Left lung (tissue), 4 donors: ENCODE measurements at regions not wholly inside any gene's neighbourhood (a gene's known extent, or its start where the extent isn't known, plus 50 kb on each side); places are given as distances from the start of the nearest gene placed in this dataset.
"Not testable (repeated sequence)": the region's sequence is repeated elsewhere in the genome, so short reads cannot be mapped to it uniquely, and the experiment has no call there.

Experiments used
- ATAC-seq: fragments of 200-7000 bp; cut with Tn5 transposase; one replicate; pipeline ENCODE4 v1.9.1; 2020; ENCODE audit warnings: moderate library complexity
- DNase-seq, 4 donors: peaks; one replicate each; pipeline ENCODE4 v3.0.0-alpha.2; 2013 to 2020
- H3K27ac ChIP-seq, 2 donors: fragments of 200-600 bp; sonication (generic) in 1 of 2; one replicate each; pipeline versions ENCODE4 v1.5.0 to v1.8.0; 2020 to 2021
- H3K27me3 ChIP-seq, 2 donors: fragments of 200-600 bp; sonication (generic) in 1 of 2; one replicate each; pipeline versions ENCODE4 v1.5.0 to v1.8.0; 2020 to 2021
- H3K36me3 ChIP-seq, 2 donors: fragments of 200-600 bp; sonication (generic) in 1 of 2; one replicate each; pipeline versions ENCODE4 v1.5.0 to v1.8.0; 2020 to 2021
- H3K4me1 ChIP-seq, 2 donors: fragments of 200-600 bp; one replicate each; pipeline ENCODE4 v1.8.0; 2021
- H3K4me3 ChIP-seq, 2 donors: fragments of 200-600 bp; sonication (generic) in 1 of 2; one replicate each; pipeline versions ENCODE4 v1.5.0 to v1.8.0; 2020 to 2021; ENCODE audit warnings: mild to moderate bottlenecking in 1 of 2
- H3K9me3 ChIP-seq, 2 donors: fragments of 200-600 bp; sonication (generic) in 1 of 2; one replicate each; pipeline versions ENCODE4 v1.5.0 to v1.8.0; 2020 to 2021
- intact Hi-C, 2 donors: fragments of 100-400 bp; cut with DNase I; formaldehyde crosslinking; loops; one replicate each; pipeline versions ENCODE4 v1.11.2 to v1.14.2; 2022
- TF ChIP-seq, protein P1 (sequence below), 2 donors: fragments of 200-600 bp; sonication (generic) in 1 of 2; IDR thresholded peaks; one replicate each; pipeline versions ENCODE4 v1.5.0 to v1.8.0; 2021; ENCODE audit warnings: antibody characterized with exemption in 2 of 2
- donor health status: DM: no; HTN: yes; CAD: no.
- donor health status: DM: no; HTN: no; CAD: no.

DNA sequence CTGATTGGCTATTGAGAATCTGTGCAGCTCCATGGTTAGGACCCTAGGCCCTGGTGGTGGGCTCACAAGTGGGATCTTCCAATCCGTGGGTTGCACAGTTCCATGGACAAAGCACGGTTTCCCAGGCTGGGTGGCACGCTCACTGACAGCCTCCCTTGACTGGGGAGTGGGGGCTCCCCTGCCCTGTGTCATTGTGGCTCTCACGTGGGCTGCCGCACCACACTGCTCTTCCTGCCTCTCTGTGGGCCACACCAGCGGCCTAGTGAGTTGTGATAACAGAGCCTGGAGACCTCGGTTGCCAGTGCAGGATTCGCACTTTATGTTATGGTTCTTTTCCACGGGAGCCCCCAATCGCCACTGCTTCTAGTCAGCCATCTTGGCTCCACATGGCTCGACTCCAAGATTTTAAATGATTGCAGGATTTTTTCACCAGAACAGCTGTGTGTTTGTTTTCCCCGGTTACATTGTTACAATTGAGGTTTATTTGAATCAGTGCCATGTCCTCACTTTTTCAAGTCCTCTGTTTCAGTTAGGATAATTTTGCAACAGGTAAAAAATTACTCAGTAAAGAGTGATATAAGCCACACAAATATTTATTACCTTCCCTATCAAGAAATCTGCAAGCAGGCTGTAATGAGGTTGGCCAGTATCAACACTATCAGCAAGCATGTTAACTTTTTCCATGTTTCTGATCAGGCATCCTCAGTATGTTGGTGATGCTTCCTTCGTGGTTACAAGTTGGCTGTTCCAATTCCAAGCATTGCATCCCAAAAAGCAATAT is 253.8 kb downstream of the ZNF608 start:
- Histone ChIP-seq H3K4me3 (no peak overlapping the region), H3K4me1 (no peaks in the 10 kb centered on the region), H3K27me3 (no peaks in the 10 kb centered on the region), H3K36me3 (no peaks in the 10 kb centered on the region), H3K27ac (no peak overlapping the region), H3K9me3 (peaks cover 0 to 28% of the 10 kb centered on the region in 2 donors)
- TF ChIP-seq, protein P1, sequence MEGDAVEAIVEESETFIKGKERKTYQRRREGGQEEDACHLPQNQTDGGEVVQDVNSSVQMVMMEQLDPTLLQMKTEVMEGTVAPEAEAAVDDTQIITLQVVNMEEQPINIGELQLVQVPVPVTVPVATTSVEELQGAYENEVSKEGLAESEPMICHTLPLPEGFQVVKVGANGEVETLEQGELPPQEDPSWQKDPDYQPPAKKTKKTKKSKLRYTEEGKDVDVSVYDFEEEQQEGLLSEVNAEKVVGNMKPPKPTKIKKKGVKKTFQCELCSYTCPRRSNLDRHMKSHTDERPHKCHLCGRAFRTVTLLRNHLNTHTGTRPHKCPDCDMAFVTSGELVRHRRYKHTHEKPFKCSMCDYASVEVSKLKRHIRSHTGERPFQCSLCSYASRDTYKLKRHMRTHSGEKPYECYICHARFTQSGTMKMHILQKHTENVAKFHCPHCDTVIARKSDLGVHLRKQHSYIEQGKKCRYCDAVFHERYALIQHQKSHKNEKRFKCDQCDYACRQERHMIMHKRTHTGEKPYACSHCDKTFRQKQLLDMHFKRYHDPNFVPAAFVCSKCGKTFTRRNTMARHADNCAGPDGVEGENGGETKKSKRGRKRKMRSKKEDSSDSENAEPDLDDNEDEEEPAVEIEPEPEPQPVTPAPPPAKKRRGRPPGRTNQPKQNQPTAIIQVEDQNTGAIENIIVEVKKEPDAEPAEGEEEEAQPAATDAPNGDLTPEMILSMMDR (IDR thresholded peaks at IDR 0.05) = no peak
- intact Hi-C loops = no loop called here
- DNase-seq = peak in 1 of 4 donors; percentile 41
- ATAC-seq = no peak

DNA sequence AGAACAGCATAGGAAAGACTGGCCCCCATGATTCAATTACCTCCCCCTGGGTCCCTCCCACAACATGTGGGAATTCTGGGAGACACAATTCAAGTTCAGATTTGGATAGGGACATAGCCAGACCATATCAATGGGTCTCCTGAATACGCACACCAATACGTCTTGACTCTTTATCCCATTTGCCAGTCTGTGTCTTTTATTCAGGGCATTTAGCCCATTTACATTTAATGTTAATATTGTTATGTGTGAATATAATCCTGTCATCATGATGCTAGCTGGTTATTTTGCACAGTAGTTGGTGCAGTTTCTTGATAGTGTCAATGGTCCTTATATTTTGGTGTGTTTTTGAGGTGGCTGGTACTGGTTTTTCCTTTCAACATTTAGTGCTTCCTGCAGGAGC is 256.1 kb downstream of the ZNF608 start:
- H3K27ac ChIP-seq, H3K4me3 ChIP-seq, H3K36me3 ChIP-seq, H3K27me3 ChIP-seq, ATAC-seq, intact Hi-C loops, H3K4me1 ChIP-seq, DNase-seq: not testable (repeated sequence)
- H3K9me3 ChIP-seq = peaks cover 0 to 34% of the 10 kb centered on the region in 2 donors

DNA sequence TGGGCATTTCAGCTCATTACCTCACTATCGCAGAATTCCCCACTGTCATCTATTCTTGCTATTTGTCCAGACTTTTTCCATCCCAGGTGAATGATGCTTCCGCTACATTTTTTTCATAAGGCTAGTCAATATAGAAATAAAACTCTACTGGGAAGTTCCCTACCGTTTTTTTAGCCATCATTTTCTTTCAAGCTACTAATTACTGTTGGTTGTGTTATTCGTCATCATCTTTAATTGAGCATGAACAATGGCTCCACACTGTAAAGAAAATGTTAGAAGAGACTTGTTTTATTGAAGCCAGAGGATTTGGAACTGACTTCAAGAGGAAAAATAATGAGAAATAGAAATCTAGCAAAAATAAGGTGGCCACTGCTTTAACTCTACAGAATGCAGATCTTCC is 265.0 kb downstream of the ZNF608 start:
- no peaks in the 10 kb centered on the region for H3K4me1 ChIP-seq
- H3K27me3 ChIP-seq = no peaks in the 10 kb centered on the region
- DNase-seq (no peak), ATAC-seq (no peak)
- H3K9me3 ChIP-seq = no peaks in the 10 kb centered on the region
- intact Hi-C loops = no loop called here
- TF ChIP-seq, protein P1 (IDR thresholded peaks at IDR 0.05) = no peak
- H3K27ac ChIP-seq = no peak overlapping the region
- no peak overlapping the region for H3K4me3 ChIP-seq
- no peaks in the 10 kb centered on the region for H3K36me3 ChIP-seq

DNA sequence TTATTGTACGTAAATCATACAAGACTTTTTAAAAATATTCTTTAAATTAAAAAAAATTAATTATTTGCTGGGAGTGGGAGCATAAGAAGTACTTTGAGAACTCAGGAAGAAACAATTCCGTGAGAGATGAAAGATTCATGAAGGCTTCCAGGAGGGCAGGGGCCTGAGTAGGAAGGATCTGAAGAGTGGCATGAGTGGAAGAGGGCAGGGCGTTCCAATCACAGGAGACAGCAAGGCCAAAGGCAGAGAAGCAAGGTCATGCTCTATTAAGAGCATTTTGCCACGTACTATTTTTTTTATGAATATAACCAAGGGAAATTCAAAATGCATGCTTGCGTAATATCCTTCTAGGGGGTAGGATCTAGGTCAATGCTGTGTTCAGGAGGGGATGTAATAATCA is 265.5 kb downstream of the ZNF608 start:
- ATAC-seq (no peak), DNase-seq (no peak)
- H3K4me3 ChIP-seq = no peak overlapping the region
- no peaks in the 10 kb centered on the region for H3K4me1 ChIP-seq
- intact Hi-C loops = no loop called here
- H3K27ac ChIP-seq = no peak overlapping the region
- no peaks in the 10 kb centered on the region for H3K27me3 ChIP-seq
- H3K36me3 ChIP-seq = no peaks in the 10 kb centered on the region
- TF ChIP-seq, protein P1 (IDR thresholded peaks at IDR 0.05) = no peak
- H3K9me3 ChIP-seq = no peaks in the 10 kb centered on the region

DNA sequence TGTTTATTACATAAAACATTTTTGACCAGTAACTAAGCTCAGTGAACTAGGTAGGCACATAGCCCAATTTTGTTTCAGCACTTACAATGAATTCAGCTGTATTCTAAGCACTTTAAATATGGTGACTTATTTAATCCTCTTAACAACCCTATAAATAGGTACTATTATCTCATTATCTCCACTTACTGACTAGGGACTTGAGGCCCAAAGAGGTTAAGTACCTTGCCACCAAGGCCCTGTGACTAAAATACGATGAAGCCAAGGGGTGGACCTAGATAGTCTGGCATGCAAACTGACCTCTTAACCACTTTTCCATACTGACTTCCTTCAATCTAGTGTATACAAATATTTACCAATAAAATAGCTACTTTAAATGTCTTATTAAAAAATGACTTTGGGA is 266.4 kb downstream of the ZNF608 start:
- intact Hi-C loops = no loop called here
- no peaks in the 10 kb centered on the region for H3K36me3 ChIP-seq
- H3K9me3 ChIP-seq = no peaks in the 10 kb centered on the region
- no peaks in the 10 kb centered on the region for H3K27me3 ChIP-seq
- no peak for DNase-seq
- TF ChIP-seq, protein P1 (IDR thresholded peaks at IDR 0.05) = no peak
- peak; percentile 54 for ATAC-seq
- no peaks in the 10 kb centered on the region for H3K4me1 ChIP-seq
- no peak overlapping the region for H3K27ac ChIP-seq
- H3K4me3 ChIP-seq = no peak overlapping the region

DNA sequence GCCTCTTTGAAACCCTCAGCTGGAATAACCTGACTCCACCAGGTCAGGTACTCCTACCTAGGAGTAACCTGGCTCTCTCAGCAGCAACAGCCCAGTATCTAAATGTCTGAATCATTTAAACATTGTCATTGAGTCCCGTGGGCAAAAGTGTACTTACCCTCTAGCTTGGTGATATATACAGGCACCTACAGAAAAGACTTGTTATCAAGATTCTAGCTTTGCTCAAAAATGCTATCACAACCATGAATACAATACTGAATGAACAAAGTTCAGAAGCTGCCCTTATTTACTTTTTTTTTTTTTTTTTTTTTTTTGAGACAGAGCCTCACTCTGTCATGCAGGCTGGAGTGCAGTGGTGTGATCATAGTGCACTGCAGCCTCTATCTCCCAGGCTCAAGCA is 268.2 kb downstream of the ZNF608 start:
- ATAC-seq (no peak), DNase-seq (no peak)
- no peaks in the 10 kb centered on the region for H3K9me3 ChIP-seq
- TF ChIP-seq, protein P1 (IDR thresholded peaks at IDR 0.05) = no peak
- intact Hi-C loops = no loop called here
- H3K4me1 ChIP-seq = no peaks in the 10 kb centered on the region
- H3K27ac ChIP-seq = no peak overlapping the region
- H3K36me3 ChIP-seq = no peaks in the 10 kb centered on the region
- no peak overlapping the region for H3K4me3 ChIP-seq
- no peaks in the 10 kb centered on the region for H3K27me3 ChIP-seq
